Smooth muscle cell (in vitro differentiated cells): ENCODE measurements at regions not wholly inside any gene's neighbourhood (a gene's known extent, or its start where the extent isn't known, plus 50 kb on each side); places are given as distances from the start of the nearest gene placed in this dataset.
A peak's percentile ranks its signal among the peaks of the same experiment; 100 is the strongest.
"Not testable (repeated sequence)": the region's sequence is repeated elsewhere in the genome, so short reads cannot be mapped to it uniquely, and the experiment has no call there.

Experiments used
- DNase-seq: peaks from one replicate; lab custom pipeline; 2025; ENCODE audit not compliant: unreplicated experiment; lab: John Stamatoyannopoulos, UW
- H2AFZ ChIP-seq: fragments of 200-600 bp; sonication (generic); 2 replicates; pipeline ENCODE4 v1.6.0; 2016; ENCODE audit warnings: antibody characterized with exemption, low read depth, mild to moderate bottlenecking
- H3F3A ChIP-seq: fragments of 200-600 bp; sonication (generic); 2 replicates; pipeline ENCODE4 v1.6.0; 2017; ENCODE audit warnings: antibody characterized with exemption, low read depth
- H3K27ac ChIP-seq: fragments of 200-600 bp; sonication (generic); 2 replicates; pipeline ENCODE4 v1.5.1; 2016; ENCODE audit warnings: low read depth, mild to moderate bottlenecking
- H3K27me3 ChIP-seq: fragments of 200-600 bp; sonication (generic); 2 replicates; pipeline ENCODE4 v1.6.1; 2016; ENCODE audit warnings: low read depth, mild to moderate bottlenecking
- H3K36me3 ChIP-seq: fragments of 200-600 bp; sonication (generic); 2 replicates; pipeline ENCODE4 v1.5.1; 2016; ENCODE audit warnings: low read depth
- H3K4me1 ChIP-seq: fragments of 200-600 bp; sonication (generic); 2 replicates; pipeline ENCODE4 v1.5.1; 2016; ENCODE audit warnings: low read depth
- H3K4me2 ChIP-seq: fragments of 200-600 bp; sonication (generic); 2 replicates; pipeline ENCODE4 v1.6.0; 2016; ENCODE audit warnings: mild to moderate bottlenecking
- H3K4me3 ChIP-seq: fragments of 200-600 bp; sonication (generic); 2 replicates; pipeline ENCODE4 v1.5.1; 2016; ENCODE audit warnings: mild to moderate bottlenecking
- H3K79me2 ChIP-seq: fragments of 200-600 bp; sonication (generic); 2 replicates; pipeline ENCODE4 v1.6.0; 2016; ENCODE audit warnings: low read depth, mild to moderate bottlenecking
- H3K9ac ChIP-seq: fragments of 200-600 bp; sonication (generic); 2 replicates; pipeline ENCODE4 v1.6.0; 2016; ENCODE audit warnings: low read depth
- H3K9me3 ChIP-seq: fragments of 200-600 bp; sonication (generic); replicated peaks from 2 replicates; pipeline ENCODE4 v1.5.1; 2016; ENCODE audit warnings: low read depth
- H4K20me1 ChIP-seq: fragments of 200-600 bp; sonication (generic); 2 replicates; pipeline ENCODE4 v1.6.0; 2016; ENCODE audit warnings: low read depth
- WGBS: methylation state at CpG from one replicate; pipeline ENCODE4 v1.1.7; 2016; ENCODE audit warnings: low lambda C conversion rate; 5-methylcytosine and 5-hydroxymethylcytosine counted together
- TF ChIP-seq, protein P1 (sequence below): fragments of 200-600 bp; sonication (generic); IDR thresholded peaks from 2 replicates; pipeline ENCODE4 v1.5.1; 2017; ENCODE audit warnings: borderline replicate concordance, mild to moderate bottlenecking, antibody characterized with exemption; ENCODE audit not compliant: insufficient read depth, poor library complexity, severe bottlenecking

GRCh38 chr2:190755772-190756415 lies 107.0 kb downstream of the NAB1 start:
- Histone ChIP-seq H3K27ac (no peak overlapping the region), H3F3A (peaks cover 9% of the 10 kb centered on the region), H3K9me3 (no peaks in the 10 kb centered on the region), H2AFZ (no peak overlapping the region), H3K27me3 (peaks cover 7% of the 10 kb centered on the region), H3K4me2 (peak overlapping the region; percentile 35), H4K20me1 (no peaks in the 10 kb centered on the region), H3K4me3 (no peak overlapping the region), H3K36me3 (no peaks in the 10 kb centered on the region), H3K9ac (no peak overlapping the region), H3K79me2 (no peaks in the 10 kb centered on the region), H3K4me1 (no peaks in the 10 kb centered on the region)
- DNase-seq, result peak; percentile 2
- 20% methylated on average over 5 of the region's 5 CpGs for WGBS
- TF ChIP-seq, protein P1, sequence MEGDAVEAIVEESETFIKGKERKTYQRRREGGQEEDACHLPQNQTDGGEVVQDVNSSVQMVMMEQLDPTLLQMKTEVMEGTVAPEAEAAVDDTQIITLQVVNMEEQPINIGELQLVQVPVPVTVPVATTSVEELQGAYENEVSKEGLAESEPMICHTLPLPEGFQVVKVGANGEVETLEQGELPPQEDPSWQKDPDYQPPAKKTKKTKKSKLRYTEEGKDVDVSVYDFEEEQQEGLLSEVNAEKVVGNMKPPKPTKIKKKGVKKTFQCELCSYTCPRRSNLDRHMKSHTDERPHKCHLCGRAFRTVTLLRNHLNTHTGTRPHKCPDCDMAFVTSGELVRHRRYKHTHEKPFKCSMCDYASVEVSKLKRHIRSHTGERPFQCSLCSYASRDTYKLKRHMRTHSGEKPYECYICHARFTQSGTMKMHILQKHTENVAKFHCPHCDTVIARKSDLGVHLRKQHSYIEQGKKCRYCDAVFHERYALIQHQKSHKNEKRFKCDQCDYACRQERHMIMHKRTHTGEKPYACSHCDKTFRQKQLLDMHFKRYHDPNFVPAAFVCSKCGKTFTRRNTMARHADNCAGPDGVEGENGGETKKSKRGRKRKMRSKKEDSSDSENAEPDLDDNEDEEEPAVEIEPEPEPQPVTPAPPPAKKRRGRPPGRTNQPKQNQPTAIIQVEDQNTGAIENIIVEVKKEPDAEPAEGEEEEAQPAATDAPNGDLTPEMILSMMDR, result no peak

GRCh38 chr2:190759749-190760213 lies 110.9 kb downstream of the NAB1 start:
- H3K27ac ChIP-seq, result peak overlapping the region; percentile 70
- H3K9ac ChIP-seq, result peak overlapping the region; percentile 23
- peaks cover 7% of the 10 kb centered on the region for H3K27me3 ChIP-seq
- H3K36me3 ChIP-seq, result no peaks in the 10 kb centered on the region
- H3K9me3 ChIP-seq, result no peaks in the 10 kb centered on the region
- no peaks in the 10 kb centered on the region for H3K4me1 ChIP-seq
- DNase-seq, result no peak
- H3F3A ChIP-seq, result peaks cover 9% of the 10 kb centered on the region
- H2AFZ ChIP-seq, result no peak overlapping the region
- peak overlapping the region; percentile 2 for H3K4me3 ChIP-seq
- 37% methylated on average over 8 of the region's 8 CpGs for WGBS
- peak overlapping the region; percentile 8 for H3K4me2 ChIP-seq
- TF ChIP-seq, protein P1, result no peak
- H4K20me1 ChIP-seq, result no peaks in the 10 kb centered on the region
- H3K79me2 ChIP-seq, result no peaks in the 10 kb centered on the region

DNA sequence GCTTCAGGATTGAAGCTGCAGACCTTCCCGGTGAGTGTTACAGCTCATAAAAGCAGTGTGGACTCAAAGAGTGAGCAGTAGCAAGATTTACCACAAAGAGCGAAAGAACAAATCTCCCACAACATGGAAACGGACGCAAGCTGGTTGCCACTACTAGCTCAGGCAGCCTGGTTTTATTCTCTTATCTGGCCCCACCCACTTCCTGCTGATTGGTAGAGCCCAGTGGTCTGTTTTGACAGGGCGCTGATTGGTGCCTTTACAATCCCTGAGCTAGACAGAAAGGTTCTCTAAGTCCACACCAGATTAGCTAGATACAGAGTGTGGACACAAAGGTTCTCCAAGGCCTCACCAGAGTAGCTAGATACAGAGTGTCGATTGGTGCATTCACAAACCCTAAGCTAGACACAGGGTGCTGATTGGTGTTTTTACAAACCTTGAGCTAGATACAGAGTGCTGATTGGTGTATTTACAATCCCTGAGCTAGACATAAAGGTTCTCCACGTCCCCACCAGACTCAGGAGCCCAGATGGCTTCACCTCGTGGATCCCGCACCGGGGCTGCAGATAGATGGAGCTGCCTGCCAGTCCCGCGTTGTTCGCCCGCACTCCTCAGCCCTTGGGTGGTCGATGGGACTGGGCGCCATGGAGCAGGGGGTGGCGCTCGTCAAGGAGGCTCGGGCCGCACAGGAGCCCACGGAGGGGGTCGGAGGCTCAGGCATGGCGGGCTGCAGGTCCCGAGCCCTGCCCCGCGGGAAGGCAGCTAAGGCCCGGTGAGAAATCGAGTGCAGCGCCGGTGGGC lies 111.7 kb downstream of the NAB1 start:
- Histone ChIP-seq H3K4me2 (peak overlapping the region; percentile 8), H3K27ac (peak overlapping the region; percentile 70), H3K9ac (peak overlapping the region; percentile 23), H3K4me3 (peak overlapping the region; percentile 2)
- DNase-seq, H3K27me3 ChIP-seq, H4K20me1 ChIP-seq, H3K9me3 ChIP-seq, H3K4me1 ChIP-seq, H3F3A ChIP-seq, H3K79me2 ChIP-seq, H3K36me3 ChIP-seq, H2AFZ ChIP-seq: not testable (repeated sequence)
- 92% methylated on average over 21 of the region's 30 CpGs for WGBS

DNA sequence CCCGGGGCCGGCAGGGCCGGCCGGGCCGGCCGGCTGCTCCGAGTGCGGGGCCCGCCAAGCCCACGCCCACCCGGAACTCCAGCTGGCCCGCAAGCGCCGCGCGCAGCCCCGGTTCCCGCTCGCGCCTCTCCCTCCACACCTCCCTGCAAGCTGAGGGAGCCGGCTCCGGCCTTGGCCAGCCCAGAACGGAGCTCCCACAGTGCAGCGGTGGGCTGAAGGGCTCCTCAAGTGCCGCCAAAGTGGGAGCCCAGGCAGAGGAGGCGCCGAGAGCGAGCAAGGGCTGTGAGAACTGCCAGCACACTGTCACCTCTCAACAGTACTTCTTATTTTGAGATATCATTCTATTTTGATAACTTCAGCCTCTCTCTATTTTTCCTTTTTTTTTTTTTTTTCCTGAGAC lies 112.3 kb downstream of the NAB1 start:
- not testable (repeated sequence) for H2AFZ ChIP-seq, H3K9ac ChIP-seq, H3K27me3 ChIP-seq, DNase-seq, H3K27ac ChIP-seq, H3K4me3 ChIP-seq, H3K4me2 ChIP-seq, H3K36me3 ChIP-seq, H3K9me3 ChIP-seq, H3F3A ChIP-seq, H4K20me1 ChIP-seq, H3K79me2 ChIP-seq, H3K4me1 ChIP-seq
- WGBS, result 99% methylated on average over 28 of the region's 28 CpGs
